ENCODE measurements at regions not wholly inside any gene's neighbourhood (a gene's known extent, or its start where the extent isn't known, plus 50 kb on each side); places are given as distances from the start of the nearest gene placed in this dataset.

DNA sequence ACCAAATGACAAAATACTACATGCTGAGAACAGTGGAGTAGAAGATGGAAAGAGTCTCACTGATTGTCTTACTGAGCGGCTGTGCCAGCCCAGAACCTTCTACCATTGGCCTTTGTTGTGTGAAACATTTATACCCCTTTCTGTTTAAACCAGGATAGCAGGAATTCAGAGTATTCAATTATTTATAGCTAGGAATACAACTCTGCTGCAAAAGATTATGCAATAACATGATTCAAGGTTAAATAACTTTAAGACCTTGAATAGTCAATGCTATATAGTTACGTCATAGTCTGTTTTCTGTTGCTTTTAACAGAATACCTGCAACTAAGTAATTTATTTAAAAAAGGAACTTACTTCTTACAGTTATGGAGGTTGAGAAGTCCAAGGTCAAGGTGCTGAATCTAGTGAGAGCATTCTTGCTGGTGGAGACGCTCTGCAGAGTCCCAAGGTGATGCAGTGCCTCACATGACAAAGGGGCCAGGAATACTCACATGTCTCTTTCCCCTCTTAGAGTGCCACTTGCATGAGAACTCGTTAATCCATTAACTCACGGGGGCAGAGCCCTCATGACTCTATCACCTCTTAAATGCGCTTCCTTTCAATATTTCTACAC lies 371.8 kb downstream of the MDFIC start:
- DNase-seq (ENCODE audit: low spot score): no peak
- H3K4me3 ChIP-seq: no peak overlapping the region
- H4K20me1 ChIP-seq (ENCODE audit: low read depth): no peaks in the 10 kb centered on the region
- no peak overlapping the region for H3K27ac Mint-ChIP-seq
- no peaks in the 10 kb centered on the region for H3F3A ChIP-seq (ENCODE audit: low read depth)
- H3K36me3 Mint-ChIP-seq: no peaks in the 10 kb centered on the region
- H2AFZ ChIP-seq (replicated peaks): no peak overlapping the region
- no peak overlapping the region for H3K4me3 Mint-ChIP-seq
- H3K36me3 ChIP-seq: no peaks in the 10 kb centered on the region
- no peaks in the 10 kb centered on the region for H3K9me3 Mint-ChIP-seq
- no peaks in the 10 kb centered on the region for H3K79me2 ChIP-seq (ENCODE audit: low read depth)
- H3K4me2 ChIP-seq: no peak overlapping the region
- no peaks in the 10 kb centered on the region for H3K27me3 Mint-ChIP-seq (ENCODE audit: insufficient read depth, low read depth)
- H3K4me1 Mint-ChIP-seq: no peaks in the 10 kb centered on the region
- H3K27ac ChIP-seq: no peak overlapping the region
- no peaks in the 10 kb centered on the region for H3K4me1 ChIP-seq
- TF ChIP-seq, protein P1, sequence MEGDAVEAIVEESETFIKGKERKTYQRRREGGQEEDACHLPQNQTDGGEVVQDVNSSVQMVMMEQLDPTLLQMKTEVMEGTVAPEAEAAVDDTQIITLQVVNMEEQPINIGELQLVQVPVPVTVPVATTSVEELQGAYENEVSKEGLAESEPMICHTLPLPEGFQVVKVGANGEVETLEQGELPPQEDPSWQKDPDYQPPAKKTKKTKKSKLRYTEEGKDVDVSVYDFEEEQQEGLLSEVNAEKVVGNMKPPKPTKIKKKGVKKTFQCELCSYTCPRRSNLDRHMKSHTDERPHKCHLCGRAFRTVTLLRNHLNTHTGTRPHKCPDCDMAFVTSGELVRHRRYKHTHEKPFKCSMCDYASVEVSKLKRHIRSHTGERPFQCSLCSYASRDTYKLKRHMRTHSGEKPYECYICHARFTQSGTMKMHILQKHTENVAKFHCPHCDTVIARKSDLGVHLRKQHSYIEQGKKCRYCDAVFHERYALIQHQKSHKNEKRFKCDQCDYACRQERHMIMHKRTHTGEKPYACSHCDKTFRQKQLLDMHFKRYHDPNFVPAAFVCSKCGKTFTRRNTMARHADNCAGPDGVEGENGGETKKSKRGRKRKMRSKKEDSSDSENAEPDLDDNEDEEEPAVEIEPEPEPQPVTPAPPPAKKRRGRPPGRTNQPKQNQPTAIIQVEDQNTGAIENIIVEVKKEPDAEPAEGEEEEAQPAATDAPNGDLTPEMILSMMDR (IDR thresholded peaks at IDR 0.05): no peak
- TF ChIP-seq EZH2phosphoT487 (IDR thresholded peaks at IDR 0.05): no peak
- H3K9ac ChIP-seq: no peak overlapping the region
- no peaks in the 10 kb centered on the region for H3K9me3 ChIP-seq (ENCODE audit: low read depth)
- H3K27me3 ChIP-seq: no peaks in the 10 kb centered on the region

DNA sequence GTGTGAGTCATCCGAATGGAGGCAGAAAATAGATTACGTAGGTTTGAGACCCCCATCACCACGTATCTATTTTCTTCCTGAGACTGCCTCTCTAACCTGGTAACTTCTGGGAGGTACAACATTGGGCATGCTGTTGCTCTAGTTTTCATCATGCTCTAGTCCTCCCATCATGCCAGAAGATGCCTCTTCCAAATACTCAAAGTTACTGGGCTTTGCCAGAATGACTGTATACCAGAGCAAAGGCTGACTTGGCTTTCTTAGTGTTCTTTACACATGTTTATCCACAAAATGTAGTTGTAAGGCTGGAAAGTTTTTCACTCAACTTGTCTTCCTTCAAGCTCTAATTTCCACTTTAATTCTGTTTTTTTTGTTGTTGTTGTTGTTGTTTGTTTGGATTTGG lies 370.5 kb downstream of the MDFIC start:
- H4K20me1 ChIP-seq (ENCODE audit: low read depth): no peaks in the 10 kb centered on the region
- Mint-ChIP-seq H3K27me3 (ENCODE audit: insufficient read depth, low read depth) (no peaks in the 10 kb centered on the region), H3K9me3 (no peaks in the 10 kb centered on the region), H3K36me3 (no peaks in the 10 kb centered on the region), H3K4me1 (no peaks in the 10 kb centered on the region), H3K27ac (no peak overlapping the region), H3K4me3 (no peak overlapping the region)
- DNase-seq (ENCODE audit: low spot score): no peak
- no peaks in the 10 kb centered on the region for H3K27me3 ChIP-seq
- H3K27ac ChIP-seq: no peak overlapping the region
- H2AFZ ChIP-seq (replicated peaks): no peak overlapping the region
- H3K4me2 ChIP-seq: no peak overlapping the region
- H3F3A ChIP-seq (ENCODE audit: low read depth): no peaks in the 10 kb centered on the region
- no peaks in the 10 kb centered on the region for H3K9me3 ChIP-seq (ENCODE audit: low read depth)
- TF ChIP-seq EZH2phosphoT487 (IDR thresholded peaks at IDR 0.05) (no peak), EZH2 (IDR thresholded peaks at IDR 0.05) (no peak)
- TF ChIP-seq, protein P1 (IDR thresholded peaks at IDR 0.05): no peak
- no peak overlapping the region for H3K4me3 ChIP-seq
- no peaks in the 10 kb centered on the region for H3K36me3 ChIP-seq
- no peaks in the 10 kb centered on the region for H3K79me2 ChIP-seq (ENCODE audit: low read depth)
- no peaks in the 10 kb centered on the region for H3K4me1 ChIP-seq
- H3K9ac ChIP-seq: no peak overlapping the region

DNA sequence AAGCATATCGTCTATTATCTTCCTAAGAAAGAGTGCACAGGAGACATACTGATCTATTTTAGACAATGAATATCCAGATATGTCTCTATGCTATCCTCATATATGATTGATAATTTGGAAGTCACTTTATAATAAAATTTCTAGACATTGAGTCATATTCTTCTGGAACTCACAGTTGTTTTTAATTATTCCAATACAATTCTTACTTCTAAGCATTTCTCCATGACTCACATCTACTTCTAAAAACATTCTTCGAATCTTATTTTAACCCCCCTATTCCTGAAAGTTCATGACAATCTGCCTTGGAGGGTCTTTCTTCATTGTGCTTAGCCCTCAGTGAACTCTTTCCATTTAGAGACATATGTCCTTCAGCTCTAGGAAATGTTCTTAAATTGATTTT lies 368.1 kb downstream of the MDFIC start:
- H3K27ac Mint-ChIP-seq: no peak overlapping the region
- H2AFZ ChIP-seq (replicated peaks): no peak overlapping the region
- H3K4me1 ChIP-seq: no peaks in the 10 kb centered on the region
- no peaks in the 10 kb centered on the region for H3K79me2 ChIP-seq (ENCODE audit: low read depth)
- no peak overlapping the region for H3K4me3 Mint-ChIP-seq
- H4K20me1 ChIP-seq (ENCODE audit: low read depth): no peaks in the 10 kb centered on the region
- no peak for DNase-seq (ENCODE audit: low spot score)
- TF ChIP-seq, protein P1 (IDR thresholded peaks at IDR 0.05): no peak
- TF ChIP-seq EZH2phosphoT487 (IDR thresholded peaks at IDR 0.05): no peak
- no peak for TF ChIP-seq EZH2 (IDR thresholded peaks at IDR 0.05)
- no peak overlapping the region for H3K4me2 ChIP-seq
- no peaks in the 10 kb centered on the region for H3K27me3 Mint-ChIP-seq (ENCODE audit: insufficient read depth, low read depth)
- H3K9ac ChIP-seq: no peak overlapping the region
- no peaks in the 10 kb centered on the region for H3K36me3 ChIP-seq
- no peaks in the 10 kb centered on the region for H3F3A ChIP-seq (ENCODE audit: low read depth)
- no peaks in the 10 kb centered on the region for H3K4me1 Mint-ChIP-seq
- no peak overlapping the region for H3K27ac ChIP-seq
- peaks cover 3% of the 10 kb centered on the region for H3K27me3 ChIP-seq
- no peaks in the 10 kb centered on the region for H3K36me3 Mint-ChIP-seq
- H3K9me3 Mint-ChIP-seq: no peaks in the 10 kb centered on the region
- H3K4me3 ChIP-seq: no peak overlapping the region
- H3K9me3 ChIP-seq (ENCODE audit: low read depth): no peaks in the 10 kb centered on the region
